Colonic mucosa (tissue), 4 donors: ENCODE measurements at regions not wholly inside any gene's neighbourhood (a gene's known extent, or its start where the extent isn't known, plus 50 kb on each side); places are given as distances from the start of the nearest gene placed in this dataset.

Experiments used
- DNase-seq: peaks from one replicate; pipeline ENCODE4 v3.0.0-alpha.2; 2020
- H3K27ac ChIP-seq: fragments of 200-600 bp; one replicate; pipeline ENCODE4 v1.8.0; 2021
- H3K27me3 ChIP-seq: fragments of 200-600 bp; one replicate; pipeline ENCODE4 v1.8.0; 2021
- H3K36me3 ChIP-seq: fragments of 200-600 bp; one replicate; pipeline ENCODE4 v1.8.0; 2021
- H3K4me1 ChIP-seq: fragments of 200-600 bp; one replicate; pipeline ENCODE4 v1.8.0; 2021; ENCODE audit warnings: mild to moderate bottlenecking
- H3K4me3 ChIP-seq: fragments of 200-600 bp; one replicate; pipeline ENCODE4 v1.8.0; 2021
- H3K9ac ChIP-seq, 2 donors: one replicate each; pipeline ENCODE4 v1.7.0; 2013; ENCODE audit warnings: control low read depth in 2 of 2, low read depth in 2 of 2, low read length in 2 of 2
- H3K9me3 ChIP-seq: fragments of 200-600 bp; one replicate; pipeline ENCODE4 v1.8.0; 2021
- intact Hi-C: fragments of 100-400 bp; cut with DNase I; formaldehyde crosslinking; loops from one replicate; pipeline ENCODE4 v1.14.1; 2022
- TF ChIP-seq, protein P1 (sequence below): fragments of 200-600 bp; IDR thresholded peaks from one replicate; pipeline ENCODE4 v1.8.0; 2022; ENCODE audit warnings: antibody characterized with exemption, mild to moderate bottlenecking
- donor health status: healthy.
- donor health status: DM: no; HTN: no; CAD: no.
- donor health status: DM: no; HTN: no; CAD: no.

DNA sequence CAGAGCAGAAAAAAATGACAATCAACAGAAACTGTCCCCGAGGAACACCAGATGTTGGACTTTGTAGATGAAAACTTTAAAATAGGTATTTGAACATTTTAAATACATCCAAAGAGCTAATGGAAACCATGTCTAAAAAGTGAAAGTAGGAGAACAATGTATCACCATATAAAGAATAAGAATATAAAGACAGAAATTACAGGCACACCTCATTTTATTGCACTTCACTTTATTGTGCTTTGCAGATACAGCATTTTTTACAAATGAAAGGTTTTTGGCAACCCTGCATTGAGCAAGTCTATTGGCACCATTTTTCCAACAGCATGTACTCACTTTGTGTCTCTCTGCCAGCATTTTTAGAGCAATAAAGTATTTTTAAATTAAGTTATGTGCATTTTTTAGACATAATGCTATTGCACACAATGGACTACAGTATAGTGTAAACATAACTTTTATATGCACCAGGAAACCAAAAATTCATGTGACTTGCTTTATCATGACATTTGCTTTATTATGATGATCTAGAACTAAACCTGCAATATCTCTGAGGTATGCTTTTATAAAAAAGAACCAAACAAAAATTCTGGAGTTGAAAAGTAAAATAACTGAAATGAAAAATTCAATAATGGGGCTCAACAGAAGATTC lies 212.4 kb upstream of the CASK start:
- Histone ChIP-seq H3K4me3 (no peak overlapping the region), H3K27me3 (no peaks in the 10 kb centered on the region), H3K4me1 (no peaks in the 10 kb centered on the region), H3K27ac (no peak overlapping the region), H3K36me3 (no peaks in the 10 kb centered on the region), H3K9me3 (no peaks in the 10 kb centered on the region), H3K9ac (no peak overlapping the region)
- no peak for DNase-seq
- TF ChIP-seq, protein P1, sequence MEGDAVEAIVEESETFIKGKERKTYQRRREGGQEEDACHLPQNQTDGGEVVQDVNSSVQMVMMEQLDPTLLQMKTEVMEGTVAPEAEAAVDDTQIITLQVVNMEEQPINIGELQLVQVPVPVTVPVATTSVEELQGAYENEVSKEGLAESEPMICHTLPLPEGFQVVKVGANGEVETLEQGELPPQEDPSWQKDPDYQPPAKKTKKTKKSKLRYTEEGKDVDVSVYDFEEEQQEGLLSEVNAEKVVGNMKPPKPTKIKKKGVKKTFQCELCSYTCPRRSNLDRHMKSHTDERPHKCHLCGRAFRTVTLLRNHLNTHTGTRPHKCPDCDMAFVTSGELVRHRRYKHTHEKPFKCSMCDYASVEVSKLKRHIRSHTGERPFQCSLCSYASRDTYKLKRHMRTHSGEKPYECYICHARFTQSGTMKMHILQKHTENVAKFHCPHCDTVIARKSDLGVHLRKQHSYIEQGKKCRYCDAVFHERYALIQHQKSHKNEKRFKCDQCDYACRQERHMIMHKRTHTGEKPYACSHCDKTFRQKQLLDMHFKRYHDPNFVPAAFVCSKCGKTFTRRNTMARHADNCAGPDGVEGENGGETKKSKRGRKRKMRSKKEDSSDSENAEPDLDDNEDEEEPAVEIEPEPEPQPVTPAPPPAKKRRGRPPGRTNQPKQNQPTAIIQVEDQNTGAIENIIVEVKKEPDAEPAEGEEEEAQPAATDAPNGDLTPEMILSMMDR = no peak
- intact Hi-C loops = no loop called here

DNA sequence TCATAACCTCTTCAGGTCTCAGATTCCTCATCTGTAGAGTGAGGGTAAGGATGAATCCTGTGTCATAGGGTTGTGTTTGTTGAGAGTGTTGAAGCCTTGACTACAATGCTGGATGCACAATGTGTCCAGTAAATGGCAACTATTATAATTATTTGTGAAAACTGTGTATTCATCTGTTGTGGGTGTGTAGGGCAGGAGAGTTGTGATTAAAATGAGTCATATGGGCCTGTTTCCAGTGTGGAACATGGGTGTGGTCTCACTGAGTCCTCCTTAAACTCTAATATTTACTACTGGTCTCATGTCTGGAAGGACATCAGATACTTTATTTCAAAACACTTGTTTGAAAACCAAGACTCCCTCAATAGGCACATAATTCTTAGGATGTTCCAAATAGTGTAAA lies 208.5 kb upstream of the CASK start:
- Histone ChIP-seq H3K9ac (no peak overlapping the region), H3K27ac (no peak overlapping the region), H3K27me3 (no peaks in the 10 kb centered on the region), H3K4me1 (no peaks in the 10 kb centered on the region), H3K36me3 (no peaks in the 10 kb centered on the region), H3K4me3 (no peak overlapping the region), H3K9me3 (no peaks in the 10 kb centered on the region)
- TF ChIP-seq, protein P1 = no peak
- DNase-seq = no peak
- intact Hi-C loops = no loop called here

DNA sequence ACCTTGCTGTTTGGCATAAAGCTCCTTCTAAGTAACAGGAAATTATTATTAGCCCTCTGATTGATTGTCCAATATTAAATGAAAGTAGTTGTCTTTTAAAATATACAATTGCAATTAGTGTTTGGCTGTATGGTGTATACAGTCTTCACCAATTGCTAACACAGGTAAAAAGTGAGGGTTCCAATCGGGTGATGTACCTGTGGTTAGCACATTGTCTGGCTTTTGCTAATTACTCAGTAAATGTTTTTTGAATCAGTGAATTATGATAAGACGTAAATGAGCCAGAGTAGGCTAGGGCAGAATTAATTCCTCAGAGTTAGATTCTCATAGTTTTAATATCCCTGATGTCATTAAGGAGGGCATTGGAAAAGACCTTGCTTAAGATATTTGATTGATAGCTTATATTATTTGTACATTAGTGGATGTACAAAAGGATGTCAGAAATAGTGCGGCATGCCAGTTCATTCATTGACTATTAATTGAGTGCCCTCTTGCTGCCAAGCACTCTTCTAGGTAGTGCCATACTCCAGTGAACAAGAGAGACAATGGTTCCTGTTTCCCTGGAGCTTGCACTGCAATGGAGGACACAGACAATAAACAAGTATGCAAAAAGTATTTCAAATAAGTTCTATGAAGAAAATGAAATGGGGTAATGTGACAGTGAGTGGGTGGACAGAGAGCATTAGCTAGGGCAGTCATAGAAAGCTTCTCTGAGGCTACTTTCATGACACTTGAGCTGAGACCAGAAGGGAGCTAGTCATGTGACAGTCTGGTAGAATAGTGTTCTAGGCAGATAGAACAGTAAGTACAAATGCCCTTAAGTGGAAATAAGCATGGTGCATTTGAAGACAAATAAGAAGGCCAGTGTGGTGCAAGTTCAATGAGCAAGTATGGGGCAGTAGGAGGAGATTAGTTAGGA lies 205.9 kb upstream of the CASK start:
- no peak overlapping the region for H3K27ac ChIP-seq
- H3K27me3 ChIP-seq = no peaks in the 10 kb centered on the region
- no peaks in the 10 kb centered on the region for H3K9me3 ChIP-seq
- intact Hi-C loops = no loop called here
- TF ChIP-seq, protein P1 = no peak
- no peak overlapping the region for H3K9ac ChIP-seq
- H3K36me3 ChIP-seq = no peaks in the 10 kb centered on the region
- H3K4me3 ChIP-seq = no peak overlapping the region
- H3K4me1 ChIP-seq = no peaks in the 10 kb centered on the region
- no peak for DNase-seq

DNA sequence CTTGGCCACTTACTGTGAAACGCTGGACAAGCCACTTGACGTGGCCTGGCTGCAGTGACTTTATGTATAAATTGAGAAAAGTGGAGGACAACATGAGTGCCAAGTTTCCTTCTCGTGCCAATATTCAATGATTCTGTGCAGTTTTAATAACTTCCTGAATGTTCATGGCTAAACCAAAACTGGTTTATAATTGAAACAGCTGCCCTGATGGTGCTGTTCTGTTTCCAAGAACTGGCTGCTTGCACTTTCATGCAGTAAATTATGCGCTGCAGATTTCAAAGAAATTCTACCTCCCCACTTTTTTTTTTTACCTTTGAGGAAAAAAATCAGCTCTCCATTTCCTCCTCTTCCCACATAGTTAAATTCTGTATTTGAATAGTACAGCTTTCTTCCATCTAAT lies 205.2 kb upstream of the CASK start:
- Histone ChIP-seq H3K27me3 (no peaks in the 10 kb centered on the region), H3K4me3 (no peak overlapping the region), H3K4me1 (no peaks in the 10 kb centered on the region), H3K9me3 (no peaks in the 10 kb centered on the region), H3K27ac (no peak overlapping the region), H3K9ac (no peak overlapping the region), H3K36me3 (no peaks in the 10 kb centered on the region)
- TF ChIP-seq, protein P1 = no peak
- DNase-seq = no peak
- intact Hi-C loops = no loop called here

DNA sequence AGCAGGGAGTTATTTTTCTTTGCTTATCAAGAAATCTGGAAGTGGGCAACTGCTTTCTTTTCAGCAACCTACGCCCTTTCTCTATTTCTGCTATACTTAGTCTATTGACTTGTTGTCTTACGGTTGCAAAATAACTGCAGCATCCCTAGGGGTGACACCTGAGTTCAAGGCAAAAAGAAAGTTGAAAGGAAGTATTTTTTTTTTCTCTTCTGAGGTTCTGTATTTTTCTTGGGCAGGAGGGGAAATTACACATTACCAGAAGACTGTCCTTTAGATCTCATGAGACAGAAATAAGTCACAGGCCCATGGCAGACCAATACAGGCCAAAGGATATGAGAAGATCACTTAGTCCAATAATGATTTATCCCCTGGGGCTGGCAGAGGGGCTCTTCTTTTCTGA lies 204.7 kb upstream of the CASK start:
- no peak overlapping the region for H3K4me3 ChIP-seq
- DNase-seq = no peak
- no peaks in the 10 kb centered on the region for H3K36me3 ChIP-seq
- H3K27me3 ChIP-seq = no peaks in the 10 kb centered on the region
- H3K4me1 ChIP-seq = no peaks in the 10 kb centered on the region
- TF ChIP-seq, protein P1 = no peak
- intact Hi-C loops = no loop called here
- no peak overlapping the region for H3K9ac ChIP-seq
- H3K9me3 ChIP-seq = no peaks in the 10 kb centered on the region
- no peak overlapping the region for H3K27ac ChIP-seq
